Gastroesophageal sphincter (tissue), 3 donors: ENCODE measurements at regions not wholly inside any gene's neighbourhood (a gene's known extent, or its start where the extent isn't known, plus 50 kb on each side); places are given as distances from the start of the nearest gene placed in this dataset.

Source experiments
- CTCF ChIP-seq, 4 experiments: fragments of 200-600 bp in 2 of 4; fragments of 450-650 bp in 2 of 4; sonication (generic) in 1 of 4; IDR thresholded peaks; one replicate each; pipeline ENCODE4 v1.5.1; 2017 to 2019; ENCODE audit warnings: antibody characterized with exemption in 4 of 4, mild to moderate bottlenecking in 2 of 4, moderate library complexity in 2 of 4
- EP300 ChIP-seq: sonication (generic); formaldehyde crosslinking; IDR thresholded peaks from one replicate; pipeline ENCODE4 v1.6.1; 2017; ENCODE audit warnings: antibody characterized with exemption, mild to moderate bottlenecking

- no peak for TF ChIP-seq CTCF (IDR thresholded peaks at IDR 0.05)
- no peak for TF ChIP-seq EP300
These were observed 753.3 kb downstream of the SLC6A15 start for GRCh38 chr12:84159260-84159659.
